ENCODE measurements at regions not wholly inside any gene's neighbourhood (a gene's known extent, or its start where the extent isn't known, plus 50 kb on each side); places are given as distances from the start of the nearest gene placed in this dataset.
"Not testable (repeated sequence)": the region's sequence is repeated elsewhere in the genome, so short reads cannot be mapped to it uniquely, and the experiment has no call there.

DNA sequence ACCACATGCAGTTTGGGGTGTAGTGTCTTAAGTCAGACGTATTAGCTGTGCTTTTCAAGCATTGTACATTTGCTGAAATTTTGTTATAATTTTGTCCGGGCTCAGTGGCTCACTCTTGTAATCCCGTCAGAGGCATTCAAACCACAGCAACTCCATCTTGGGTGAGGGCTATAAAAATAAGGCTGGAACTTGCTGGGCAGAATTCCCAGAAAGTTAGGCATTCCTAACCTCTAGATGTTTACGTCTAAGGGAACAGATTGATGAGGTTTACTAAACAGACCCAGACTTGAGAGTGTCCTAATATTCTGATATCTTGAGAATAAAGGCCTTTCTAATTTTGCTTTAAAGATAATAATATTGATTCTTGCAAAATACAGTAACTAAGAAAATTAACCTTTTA is 957.8 kb downstream of the NXPH1 start:
- peaks cover 0 to 18% (median 8%) of the 10 kb centered on the region in 4 donors for H3K9me3 ChIP-seq (ENCODE audit: control insufficient read depth in 4 of 4, insufficient read depth in 3 of 4, low read length in 3 of 4)
- WGBS, 2 donors: 67 to 73% methylated on average over 4 of the region's 4 CpGs
- H3K27ac ChIP-seq (ENCODE audit: low read depth in 1 of 2, low read length in 1 of 2): no peak overlapping the region
- no peak for TF ChIP-seq CTCF (IDR thresholded peaks at IDR 0.05; ENCODE audit: control extremely low read depth, extremely low read depth)
- H3K36me3 ChIP-seq (ENCODE audit: control insufficient read depth in 4 of 4, insufficient read depth in 4 of 4, low read length in 4 of 4): no peaks in the 10 kb centered on the region
- no peaks in the 10 kb centered on the region for H3K27me3 ChIP-seq (ENCODE audit: control insufficient read depth in 3 of 3, insufficient read depth in 3 of 3, low read length in 2 of 3)
- no peak overlapping the region for H3K9ac ChIP-seq (ENCODE audit: insufficient read depth in 1 of 2, low read length in 2 of 2)
- ATAC-seq (ENCODE audit: insufficient read depth, low FRiP score) (no peak), DNase-seq (peak in 2 of 3 donors; percentile 41 to 49)
- H3K4me3 ChIP-seq: no peak overlapping the region
- H3K4me1 ChIP-seq (ENCODE audit: control insufficient read depth in 5 of 5, insufficient read depth in 5 of 5, low read length in 5 of 5): no peaks in the 10 kb centered on the region

GRCh38 chr7:9391984-9392383 is 958.6 kb downstream of the NXPH1 start:
- no peak overlapping the region for H3K4me3 ChIP-seq
- no peaks in the 10 kb centered on the region for H3K4me1 ChIP-seq (ENCODE audit: control insufficient read depth in 5 of 5, insufficient read depth in 5 of 5, low read length in 5 of 5)
- no peak overlapping the region for H3K9ac ChIP-seq (ENCODE audit: insufficient read depth in 1 of 2, low read length in 2 of 2)
- no peak for ATAC-seq (ENCODE audit: insufficient read depth, low FRiP score)
- DNase-seq: no peak
- WGBS, 2 donors: 86% methylated on average over 4 of the region's 4 CpGs
- H3K27me3 ChIP-seq (ENCODE audit: control insufficient read depth in 3 of 3, insufficient read depth in 3 of 3, low read length in 2 of 3): no peaks in the 10 kb centered on the region
- H3K36me3 ChIP-seq (ENCODE audit: control insufficient read depth in 4 of 4, insufficient read depth in 4 of 4, low read length in 4 of 4): no peaks in the 10 kb centered on the region
- H3K27ac ChIP-seq (ENCODE audit: low read depth in 1 of 2, low read length in 1 of 2): no peak overlapping the region
- TF ChIP-seq CTCF (IDR thresholded peaks at IDR 0.05; ENCODE audit: control extremely low read depth, extremely low read depth): no peak
- H3K9me3 ChIP-seq (ENCODE audit: control insufficient read depth in 4 of 4, insufficient read depth in 3 of 4, low read length in 3 of 4): peaks cover 0 to 13% (median 7%) of the 10 kb centered on the region in 4 donors

DNA sequence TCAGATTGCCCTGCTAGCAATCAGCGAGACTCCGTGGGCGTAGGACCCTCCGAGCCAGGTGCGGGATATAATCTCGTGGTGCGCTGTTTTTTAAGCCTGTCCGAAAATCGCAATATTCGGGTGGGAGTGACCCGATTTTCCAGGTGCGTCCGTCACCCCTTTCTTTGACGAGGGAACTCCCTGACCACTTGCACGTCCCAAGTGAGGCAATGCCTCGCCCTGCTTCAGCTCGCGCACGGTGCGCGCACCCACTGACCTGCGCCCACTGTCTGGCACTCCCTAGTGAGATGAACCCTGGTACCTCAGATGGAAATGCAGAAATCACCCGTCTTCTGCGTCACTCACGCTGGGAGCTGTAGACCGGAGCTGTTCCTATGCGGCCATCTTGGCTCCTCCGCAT is 971.0 kb downstream of the NXPH1 start:
- not testable (repeated sequence) for H3K4me1 ChIP-seq (ENCODE audit: control insufficient read depth in 5 of 5, insufficient read depth in 5 of 5, low read length in 5 of 5); H3K27ac ChIP-seq (ENCODE audit: low read depth in 1 of 2, low read length in 1 of 2); ATAC-seq (ENCODE audit: insufficient read depth, low FRiP score); H3K36me3 ChIP-seq (ENCODE audit: control insufficient read depth in 4 of 4, insufficient read depth in 4 of 4, low read length in 4 of 4); H3K9me3 ChIP-seq (ENCODE audit: control insufficient read depth in 4 of 4, insufficient read depth in 3 of 4, low read length in 3 of 4); H3K9ac ChIP-seq (ENCODE audit: insufficient read depth in 1 of 2, low read length in 2 of 2); DNase-seq; H3K27me3 ChIP-seq (ENCODE audit: control insufficient read depth in 3 of 3, insufficient read depth in 3 of 3, low read length in 2 of 3); H3K4me3 ChIP-seq
- WGBS, 2 donors: 95 to 96% methylated on average over 28 of the region's 28 CpGs

GRCh38 chr7:9407816-9408215 is 974.4 kb downstream of the NXPH1 start:
- ATAC-seq (ENCODE audit: insufficient read depth, low FRiP score) (no peak), DNase-seq (no peak)
- Histone ChIP-seq H3K27me3 (ENCODE audit: control insufficient read depth in 3 of 3, insufficient read depth in 3 of 3, low read length in 2 of 3) (no peaks in the 10 kb centered on the region), H3K4me3 (no peak overlapping the region), H3K27ac (ENCODE audit: low read depth in 1 of 2, low read length in 1 of 2) (no peak overlapping the region), H3K36me3 (ENCODE audit: control insufficient read depth in 4 of 4, insufficient read depth in 4 of 4, low read length in 4 of 4) (no peaks in the 10 kb centered on the region), H3K9ac (ENCODE audit: insufficient read depth in 1 of 2, low read length in 2 of 2) (no peak overlapping the region), H3K9me3 (ENCODE audit: control insufficient read depth in 4 of 4, insufficient read depth in 3 of 4, low read length in 3 of 4) (no peaks in the 10 kb centered on the region), H3K4me1 (ENCODE audit: control insufficient read depth in 5 of 5, insufficient read depth in 5 of 5, low read length in 5 of 5) (no peaks in the 10 kb centered on the region)
- WGBS, 2 donors: 51 to 58% methylated on average over 4 of the region's 4 CpGs
- no peak for TF ChIP-seq CTCF (IDR thresholded peaks at IDR 0.05; ENCODE audit: control extremely low read depth, extremely low read depth)
